Peyer's patch (tissue), 4 donors: ENCODE measurements at regions not wholly inside any gene's neighbourhood (a gene's known extent, or its start where the extent isn't known, plus 50 kb on each side); places are given as distances from the start of the nearest gene placed in this dataset.

Experiments
- POLR2A ChIP-seq, 2 donors: fragments of 450-650 bp; IDR thresholded peaks; one replicate each; pipeline ENCODE4 v1.5.1; 2017; ENCODE audit warnings: antibody characterized with exemption in 2 of 2, mild to moderate bottlenecking in 2 of 2, moderate library complexity in 2 of 2
- TF ChIP-seq, protein P1 (sequence below), 6 experiments: fragments of 450-650 bp in 4 of 6; fragments of 200-600 bp in 2 of 6; sonication (generic) in 1 of 6; IDR thresholded peaks; one replicate each; pipeline ENCODE4 v1.5.1; 2017 to 2019; ENCODE audit warnings: antibody characterized with exemption in 6 of 6, mild to moderate bottlenecking in 3 of 6, moderate library complexity in 1 of 6

GRCh38 chr15:89414571-89414970, 79.9 kb upstream of the POLG start:
- TF ChIP-seq, protein P1, sequence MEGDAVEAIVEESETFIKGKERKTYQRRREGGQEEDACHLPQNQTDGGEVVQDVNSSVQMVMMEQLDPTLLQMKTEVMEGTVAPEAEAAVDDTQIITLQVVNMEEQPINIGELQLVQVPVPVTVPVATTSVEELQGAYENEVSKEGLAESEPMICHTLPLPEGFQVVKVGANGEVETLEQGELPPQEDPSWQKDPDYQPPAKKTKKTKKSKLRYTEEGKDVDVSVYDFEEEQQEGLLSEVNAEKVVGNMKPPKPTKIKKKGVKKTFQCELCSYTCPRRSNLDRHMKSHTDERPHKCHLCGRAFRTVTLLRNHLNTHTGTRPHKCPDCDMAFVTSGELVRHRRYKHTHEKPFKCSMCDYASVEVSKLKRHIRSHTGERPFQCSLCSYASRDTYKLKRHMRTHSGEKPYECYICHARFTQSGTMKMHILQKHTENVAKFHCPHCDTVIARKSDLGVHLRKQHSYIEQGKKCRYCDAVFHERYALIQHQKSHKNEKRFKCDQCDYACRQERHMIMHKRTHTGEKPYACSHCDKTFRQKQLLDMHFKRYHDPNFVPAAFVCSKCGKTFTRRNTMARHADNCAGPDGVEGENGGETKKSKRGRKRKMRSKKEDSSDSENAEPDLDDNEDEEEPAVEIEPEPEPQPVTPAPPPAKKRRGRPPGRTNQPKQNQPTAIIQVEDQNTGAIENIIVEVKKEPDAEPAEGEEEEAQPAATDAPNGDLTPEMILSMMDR (IDR thresholded peaks at IDR 0.05): no peak
- TF ChIP-seq POLR2A (IDR thresholded peaks at IDR 0.05): no peak
